OCI-LY1 (cell line): ENCODE measurements at regions not wholly inside any gene's neighbourhood (a gene's known extent, or its start where the extent isn't known, plus 50 kb on each side); places are given as distances from the start of the nearest gene placed in this dataset.

ENCODE experiments used
- H2AFZ ChIP-seq: fragments of 200-600 bp; sonication (generic), shearing (Covaris generic); 2 replicates; pipeline ENCODE4 v1.6.0; 2014; ENCODE audit warnings: antibody characterized with exemption, mild to moderate bottlenecking, low read length
- H3F3A ChIP-seq: fragments of 200-600 bp; sonication (generic), shearing (Covaris generic); 2 replicates; pipeline ENCODE4 v1.6.0; 2014; ENCODE audit warnings: mild to moderate bottlenecking, antibody characterized with exemption, low read length, moderate library complexity; ENCODE audit not compliant: insufficient read depth
- H3K27ac ChIP-seq: fragments of 200-600 bp; sonication (generic); 2 replicates; pipeline ENCODE4 v1.5.1; 2014; ENCODE audit warnings: low read length, mixed run types, mild to moderate bottlenecking, low read depth; ENCODE audit not compliant: poor library complexity, severe bottlenecking
- H3K27me3 ChIP-seq: fragments of 200-600 bp; sonication (generic); 2 replicates; pipeline ENCODE4 v1.6.0; 2014; ENCODE audit warnings: antibody characterized with exemption, mild to moderate bottlenecking, low read length, moderate library complexity; ENCODE audit not compliant: insufficient read depth
- H3K36me3 ChIP-seq: fragments of 200-600 bp; sonication (generic); 2 replicates; pipeline ENCODE4 v1.6.1; 2014; ENCODE audit warnings: mild to moderate bottlenecking, antibody characterized with exemption, low read length, moderate library complexity, mixed read lengths; ENCODE audit not compliant: insufficient read depth
- H3K4me1 ChIP-seq: fragments of 200-600 bp; sonication (generic); 2 replicates; pipeline ENCODE4 v1.5.1; 2014; ENCODE audit warnings: mild to moderate bottlenecking, low read length, moderate library complexity; ENCODE audit not compliant: insufficient read depth, severe bottlenecking
- H3K4me2 ChIP-seq: fragments of 200-600 bp; sonication (generic), shearing (Covaris generic); 2 replicates; pipeline ENCODE4 v1.6.1; 2014; ENCODE audit warnings: low read length
- H3K4me3 ChIP-seq: fragments of 200-600 bp; sonication (generic); 2 replicates; pipeline ENCODE4 v1.5.1; 2014; ENCODE audit warnings: low read length, low read depth, mild to moderate bottlenecking, mixed read lengths; ENCODE audit not compliant: poor library complexity, severe bottlenecking
- H3K79me2 ChIP-seq: fragments of 200-600 bp; shearing (Covaris generic); 2 replicates; pipeline ENCODE4 v1.6.1; 2016; ENCODE audit warnings: mixed run types, low read length, mixed read lengths; ENCODE audit not compliant: insufficient read depth
- H3K9ac ChIP-seq: fragments of 200-600 bp; sonication (generic), shearing (Covaris generic); 2 replicates; pipeline ENCODE4 v1.6.1; 2014; ENCODE audit warnings: mild to moderate bottlenecking, low read length, mixed read lengths
- H3K9me2 ChIP-seq: fragments of 200-600 bp; sonication (generic), shearing (Covaris generic); 2 replicates; pipeline ENCODE4 v1.6.1; 2014; ENCODE audit warnings: low read depth, mild to moderate bottlenecking, low read length, mixed read lengths
- H3K9me3 ChIP-seq: fragments of 200-600 bp; shearing (Covaris generic); 2 replicates; pipeline ENCODE4 v1.6.1; 2014; ENCODE audit warnings: low read length, mixed read lengths
- H4K20me1 ChIP-seq: fragments of 200-600 bp; sonication (generic), shearing (Covaris generic); 2 replicates; pipeline ENCODE4 v1.6.0; 2016; ENCODE audit warnings: mild to moderate bottlenecking, low read length; ENCODE audit not compliant: insufficient read depth
- CTCF ChIP-seq: fragments of 200-600 bp; sonication (generic), shearing (Covaris generic); IDR thresholded peaks from 2 replicates; pipeline ENCODE4 v1.5.1; 2017; ENCODE audit warnings: mild to moderate bottlenecking, antibody characterized with exemption, low read length, moderate library complexity, mixed read lengths
- EZH2 ChIP-seq: fragments of 200-600 bp; sonication (generic), shearing (Covaris generic); IDR thresholded peaks from 2 replicates; pipeline ENCODE4 v1.8.0; 2017; ENCODE audit warnings: borderline replicate concordance, mixed run types, mild to moderate bottlenecking, antibody characterized with exemption, low read length, moderate library complexity, mixed read lengths

DNA sequence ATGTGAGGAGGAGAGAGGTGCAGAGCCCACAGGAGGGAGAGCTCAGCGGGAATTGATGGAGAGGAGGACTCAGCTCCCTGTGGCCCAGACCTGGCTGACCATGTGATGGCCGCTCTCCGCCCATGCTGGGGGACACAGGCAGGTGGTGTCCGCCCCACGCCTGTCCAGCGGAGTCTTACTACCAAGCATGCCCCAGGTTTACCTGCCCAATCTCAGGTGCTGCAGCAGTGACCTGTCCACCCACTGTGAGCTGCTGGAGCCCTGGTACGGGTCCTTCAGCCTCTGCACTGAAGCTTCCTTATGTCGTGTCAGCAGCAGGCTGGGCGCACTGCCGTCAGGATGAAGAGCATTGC, 170.8 kb downstream of the RTP5 start:
- H3K4me2 ChIP-seq = no peak overlapping the region
- H3K4me3 ChIP-seq = no peak overlapping the region
- H3K9me3 ChIP-seq = no peaks in the 10 kb centered on the region
- no peaks in the 10 kb centered on the region for H3K4me1 ChIP-seq
- no peaks in the 10 kb centered on the region for H3K36me3 ChIP-seq
- H2AFZ ChIP-seq = no peak overlapping the region
- H3K79me2 ChIP-seq = no peaks in the 10 kb centered on the region
- H3F3A ChIP-seq = no peaks in the 10 kb centered on the region
- TF ChIP-seq CTCF (no peak), EZH2 (no peak)
- no peaks in the 10 kb centered on the region for H3K9me2 ChIP-seq
- no peaks in the 10 kb centered on the region for H3K27me3 ChIP-seq
- no peaks in the 10 kb centered on the region for H4K20me1 ChIP-seq
- H3K27ac ChIP-seq = no peak overlapping the region
- H3K9ac ChIP-seq = no peak overlapping the region

- H3K9me2 ChIP-seq = no peaks in the 10 kb centered on the region
- no peaks in the 10 kb centered on the region for H3K79me2 ChIP-seq
- no peaks in the 10 kb centered on the region for H3K9me3 ChIP-seq
- no peak overlapping the region for H3K4me3 ChIP-seq
- no peaks in the 10 kb centered on the region for H3K4me1 ChIP-seq
- H3K9ac ChIP-seq = no peak overlapping the region
- no peaks in the 10 kb centered on the region for H3F3A ChIP-seq
- H3K27ac ChIP-seq = no peak overlapping the region
- no peaks in the 10 kb centered on the region for H3K36me3 ChIP-seq
- H3K27me3 ChIP-seq = no peaks in the 10 kb centered on the region
- TF ChIP-seq EZH2 = no peak
- TF ChIP-seq CTCF = no peak
- H3K4me2 ChIP-seq = no peak overlapping the region
- no peaks in the 10 kb centered on the region for H4K20me1 ChIP-seq
- no peak overlapping the region for H2AFZ ChIP-seq
Measured at GRCh38 chr2:242040681-242041080, 171.2 kb downstream of the RTP5 start.

- Histone ChIP-seq H3K9ac (no peak overlapping the region), H3K27me3 (no peaks in the 10 kb centered on the region), H3K4me1 (no peaks in the 10 kb centered on the region), H2AFZ (no peak overlapping the region), H3F3A (no peaks in the 10 kb centered on the region), H3K9me2 (no peaks in the 10 kb centered on the region), H3K36me3 (no peaks in the 10 kb centered on the region), H3K9me3 (no peaks in the 10 kb centered on the region), H3K27ac (no peak overlapping the region), H3K4me2 (no peak overlapping the region), H3K79me2 (no peaks in the 10 kb centered on the region), H4K20me1 (no peaks in the 10 kb centered on the region), H3K4me3 (no peak overlapping the region)
- TF ChIP-seq CTCF = no peak
- no peak for TF ChIP-seq EZH2
Measured at GRCh38 chr2:242041816-242042215, 172.3 kb downstream of the RTP5 start.
